HG02852 (cell line): ENCODE measurements at regions not wholly inside any gene's neighbourhood (a gene's known extent, or its start where the extent isn't known, plus 50 kb on each side); places are given as distances from the start of the nearest gene placed in this dataset.

Source experiments
- ATAC-seq: cut with Tn5 transposase; IDR thresholded peaks from one replicate; pipeline ENCODE4 v1.9.1; 2021; ENCODE audit warnings: mild to moderate bottlenecking, moderate library complexity; ENCODE audit not compliant: unreplicated experiment

- no peak for ATAC-seq
These were observed 53.8 kb upstream of the THY1 start for GRCh38 chr11:119476666-119477331.

- no peak for ATAC-seq
These were observed 53.1 kb upstream of the THY1 start for GRCh38 chr11:119476038-119476437.

- no peak for ATAC-seq
These were observed 52.0 kb upstream of the THY1 start for GRCh38 chr11:119474682-119475596.

- ATAC-seq, result no peak
These were observed 51.1 kb upstream of the THY1 start for GRCh38 chr11:119473901-119474681.

- no peak for ATAC-seq
These were observed 50.3 kb upstream of the THY1 start for GRCh38 chr11:119473226-119473625.

- ATAC-seq, result no peak
These were observed 49.9 kb upstream of the THY1 start for GRCh38 chr11:119472856-119473222.
